ENCODE measurements at regions not wholly inside any gene's neighbourhood (a gene's known extent, or its start where the extent isn't known, plus 50 kb on each side); places are given as distances from the start of the nearest gene placed in this dataset.
A peak's percentile ranks its signal among the peaks of the same experiment; 100 is the strongest.
"Not testable (repeated sequence)": the region's sequence is repeated elsewhere in the genome, so short reads cannot be mapped to it uniquely, and the experiment has no call there.

- intact Hi-C loops (cut with micrococcal nuclease; ENCODE audit: unreplicated experiment) (loop anchor here (1.0 to 10.0 kb wide), 5 partner anchors 136 to 688 kb away; partner anchors contain the start of gene C21orf91), in situ Hi-C loops (cut with HindIII; ENCODE audit: extremely low pct_ligation_motif_present, low pct_unique_long_range_greater_than_20kb) (loop anchor here (5.0 kb wide), 1 partner anchor 248 kb away; no protein-coding TSS in a partner anchor)
- DNase-seq (ENCODE audit: low spot score), result peak; percentile 57
- Histone ChIP-seq H4K20me1 (ENCODE audit: insufficient read depth, low read length) (no peaks in the 10 kb centered on the region), H3K79me2 (ENCODE audit: insufficient read depth, low read length) (no peaks in the 10 kb centered on the region), H3K27ac (ENCODE audit: extremely low read length, insufficient read depth, low read length) (no peak overlapping the region), H3K4me3 (replicated peaks in 1 of 3; ENCODE audit: insufficient read depth in 1 of 3, low read depth in 2 of 3, low read length in 3 of 3) (no peak overlapping the region), H3K36me3 (replicated peaks in 1 of 2; ENCODE audit: control insufficient read depth in 1 of 2, insufficient read depth in 2 of 2, low read length in 2 of 2) (no peaks in the 10 kb centered on the region), H3K4me1 (ENCODE audit: insufficient read depth, low read length) (no peaks in the 10 kb centered on the region), H3K9me3 (ENCODE audit: low read length) (no peaks in the 10 kb centered on the region), H2AFZ (ENCODE audit: low read length) (no peak overlapping the region), H3K4me2 (ENCODE audit: low read depth, low read length) (no peak overlapping the region), H3K27me3 (ENCODE audit: control insufficient read depth in 1 of 2, insufficient read depth in 2 of 2, low read length in 2 of 2) (peaks cover 0 to 6% of the 10 kb centered on the region in 2 experiments; a peak in 3 of 5 replicates), H3K9ac (ENCODE audit: insufficient read depth, low read depth, low read length) (no peak overlapping the region)
- POLR2A ChIA-PET, result no interaction called here
- BruUV-seq (replicated peaks), result no TSS peak
- peak; percentile 83 for FAIRE-seq
- peak; percentile 88 for ATAC-seq
- CTCF ChIA-PET (ENCODE audit: low intra/inter-chr PET ratio, low total read pairs), result interaction anchor here (1.3 to 1.6 kb wide), 2 partner anchors 224 to 246 kb away, joined by 6 to 30 read pairs; no protein-coding TSS in a partner anchor
- TF ChIP-seq SMC3 (IDR thresholded peaks at IDR 0.05; ENCODE audit: low read length) (peak; percentile 78), STAG1 (CRISPR knock-in tag; IDR thresholded peaks at IDR 0.05) (peak; percentile 92), CTCF (CRISPR knock-in tag; IDR thresholded peaks at IDR 0.05) (peak; percentile 80), RAD21 (CRISPR knock-in tag; IDR thresholded peaks at IDR 0.05) (peak; percentile 70), KDM5B (CRISPR knock-in tag; IDR thresholded peaks at IDR 0.05; ENCODE audit: borderline replicate concordance) (no peak), TRIM22 (IDR thresholded peaks at IDR 0.05) (no peak)
- WGBS (ENCODE audit: low lambda C conversion rate), result 0% methylated on average over 1 of the region's 1 CpG
Measured at GRCh38 chr21:17679002-17679600, 66.4 kb upstream of the BTG3 start.

- FAIRE-seq; H3K4me1 ChIP-seq (ENCODE audit: insufficient read depth, low read length); H3K9me3 ChIP-seq (ENCODE audit: low read length); H3K27me3 ChIP-seq (ENCODE audit: control insufficient read depth in 1 of 2, insufficient read depth in 2 of 2, low read length in 2 of 2); H3K36me3 ChIP-seq (replicated peaks in 1 of 2; ENCODE audit: control insufficient read depth in 1 of 2, insufficient read depth in 2 of 2, low read length in 2 of 2); H3K4me3 ChIP-seq (replicated peaks in 1 of 3; ENCODE audit: insufficient read depth in 1 of 3, low read depth in 2 of 3, low read length in 3 of 3); H3K27ac ChIP-seq (ENCODE audit: extremely low read length, insufficient read depth, low read length); POLR2A ChIA-PET; H3K4me2 ChIP-seq (ENCODE audit: low read depth, low read length); H4K20me1 ChIP-seq (ENCODE audit: insufficient read depth, low read length); H3K79me2 ChIP-seq (ENCODE audit: insufficient read depth, low read length); H2AFZ ChIP-seq (ENCODE audit: low read length); H3K9ac ChIP-seq (ENCODE audit: insufficient read depth, low read depth, low read length); BruUV-seq (replicated peaks); DNase-seq (ENCODE audit: low spot score); CTCF ChIA-PET (ENCODE audit: low intra/inter-chr PET ratio, low total read pairs); ATAC-seq: not testable (repeated sequence)
- intact Hi-C loops (cut with micrococcal nuclease; ENCODE audit: unreplicated experiment) (loop anchor here (5.0 to 10.0 kb wide), 3 partner anchors 138 to 690 kb away; partner anchors contain the start of gene C21orf91), in situ Hi-C loops (cut with HindIII; ENCODE audit: extremely low pct_ligation_motif_present, low pct_unique_long_range_greater_than_20kb) (loop anchor here (5.0 kb wide), 1 partner anchor 250 kb away; no protein-coding TSS in a partner anchor)
- WGBS (ENCODE audit: low lambda C conversion rate), result 49% methylated on average over 7 of the region's 11 CpGs
Measured at GRCh38 chr21:17676930-17677329, 64.2 kb upstream of the BTG3 start.
